ENCODE measurements at regions not wholly inside any gene's neighbourhood (a gene's known extent, or its start where the extent isn't known, plus 50 kb on each side); places are given as distances from the start of the nearest gene placed in this dataset.

GRCh38 chr3:187925326-187925725 lies 180.1 kb upstream of the BCL6 start:
- no peak overlapping the region for H3K27ac ChIP-seq
- TF ChIP-seq, protein P1, sequence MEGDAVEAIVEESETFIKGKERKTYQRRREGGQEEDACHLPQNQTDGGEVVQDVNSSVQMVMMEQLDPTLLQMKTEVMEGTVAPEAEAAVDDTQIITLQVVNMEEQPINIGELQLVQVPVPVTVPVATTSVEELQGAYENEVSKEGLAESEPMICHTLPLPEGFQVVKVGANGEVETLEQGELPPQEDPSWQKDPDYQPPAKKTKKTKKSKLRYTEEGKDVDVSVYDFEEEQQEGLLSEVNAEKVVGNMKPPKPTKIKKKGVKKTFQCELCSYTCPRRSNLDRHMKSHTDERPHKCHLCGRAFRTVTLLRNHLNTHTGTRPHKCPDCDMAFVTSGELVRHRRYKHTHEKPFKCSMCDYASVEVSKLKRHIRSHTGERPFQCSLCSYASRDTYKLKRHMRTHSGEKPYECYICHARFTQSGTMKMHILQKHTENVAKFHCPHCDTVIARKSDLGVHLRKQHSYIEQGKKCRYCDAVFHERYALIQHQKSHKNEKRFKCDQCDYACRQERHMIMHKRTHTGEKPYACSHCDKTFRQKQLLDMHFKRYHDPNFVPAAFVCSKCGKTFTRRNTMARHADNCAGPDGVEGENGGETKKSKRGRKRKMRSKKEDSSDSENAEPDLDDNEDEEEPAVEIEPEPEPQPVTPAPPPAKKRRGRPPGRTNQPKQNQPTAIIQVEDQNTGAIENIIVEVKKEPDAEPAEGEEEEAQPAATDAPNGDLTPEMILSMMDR (conservative IDR thresholded peaks at IDR 0.05), result no peak
- no peak for TF ChIP-seq ZFX (IDR thresholded peaks at IDR 0.05)

GRCh38 chr3:187926620-187927019 lies 181.4 kb upstream of the BCL6 start:
- H3K27ac ChIP-seq, result no peak overlapping the region
- TF ChIP-seq, protein P1 (conservative IDR thresholded peaks at IDR 0.05), result no peak
- TF ChIP-seq ZFX (IDR thresholded peaks at IDR 0.05), result no peak

GRCh38 chr3:187927565-187927964 lies 182.3 kb upstream of the BCL6 start:
- H3K27ac ChIP-seq, result no peak overlapping the region
- TF ChIP-seq ZFX (IDR thresholded peaks at IDR 0.05), result no peak

DNA sequence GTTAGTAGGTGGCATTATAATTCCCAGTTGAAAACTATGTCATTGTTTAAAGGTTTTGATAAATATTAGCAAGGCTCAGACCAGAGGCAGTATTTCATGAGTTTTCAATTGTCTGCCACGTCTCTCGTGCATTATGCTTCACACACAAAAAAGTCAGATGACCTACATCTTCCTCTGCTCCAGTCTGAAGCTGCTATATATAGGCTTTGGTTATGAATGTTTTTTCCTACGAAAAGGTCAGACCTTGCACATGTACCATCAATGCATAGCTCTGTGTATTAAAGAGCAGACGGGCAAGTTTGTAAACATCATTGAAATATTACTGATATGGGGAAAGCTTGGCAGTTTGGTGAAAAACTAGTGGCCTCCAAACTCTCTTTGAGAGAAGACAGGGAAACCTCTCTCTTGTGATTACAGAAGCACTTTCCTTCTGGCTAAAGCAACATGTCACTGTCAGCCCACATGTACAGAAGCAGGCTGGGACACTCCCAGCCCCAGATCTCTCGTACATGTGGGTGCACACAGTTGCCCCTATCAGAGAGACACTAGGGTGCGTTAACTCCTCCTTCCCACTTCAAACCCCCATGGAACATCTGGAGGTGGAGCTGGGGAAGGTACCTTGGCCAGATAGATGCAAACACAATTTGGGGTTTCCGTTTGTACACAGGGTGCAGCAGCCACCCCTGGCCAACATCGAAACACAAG lies 184.0 kb upstream of the BCL6 start:
- TF ChIP-seq, protein P1 (conservative IDR thresholded peaks at IDR 0.05), result no peak
- no peak for TF ChIP-seq ZFX (IDR thresholded peaks at IDR 0.05)
- no peak overlapping the region for H3K27ac ChIP-seq

GRCh38 chr3:187930021-187930420 lies 184.8 kb upstream of the BCL6 start:
- TF ChIP-seq, protein P1 (conservative IDR thresholded peaks at IDR 0.05), result no peak
- TF ChIP-seq ZFX (IDR thresholded peaks at IDR 0.05), result no peak
- H3K27ac ChIP-seq, result no peak overlapping the region

- no peak overlapping the region for H3K27ac ChIP-seq
- TF ChIP-seq, protein P1 (conservative IDR thresholded peaks at IDR 0.05), result no peak
- no peak for TF ChIP-seq ZFX (IDR thresholded peaks at IDR 0.05)
Observed at GRCh38 chr3:187931101-187931500, 185.8 kb upstream of the BCL6 start.

DNA sequence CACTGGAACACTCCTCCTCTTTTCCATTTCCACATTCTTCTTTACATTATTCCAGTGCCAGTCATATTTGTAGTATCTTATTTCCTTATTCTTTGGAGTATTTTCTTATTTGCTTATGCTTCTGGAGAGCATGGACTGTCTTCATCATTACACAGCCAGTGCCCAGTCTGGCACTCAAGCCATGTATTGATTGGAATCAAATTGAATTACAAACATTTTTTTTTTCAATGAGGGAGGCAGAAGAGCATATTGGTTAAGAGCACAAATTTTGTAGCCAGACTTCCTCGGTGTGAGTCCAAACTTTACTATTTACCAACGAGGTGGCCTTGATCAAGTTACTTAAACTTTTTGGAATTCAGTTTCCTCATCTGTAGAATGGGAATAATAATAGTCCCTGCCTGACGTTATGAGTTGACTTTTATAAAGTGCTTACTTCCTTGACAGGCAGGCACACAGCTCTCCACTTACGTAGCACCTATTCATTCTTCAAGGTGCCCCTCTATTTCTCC lies 186.6 kb upstream of the BCL6 start:
- TF ChIP-seq, protein P1 (conservative IDR thresholded peaks at IDR 0.05), result no peak
- TF ChIP-seq ZFX (IDR thresholded peaks at IDR 0.05), result no peak
- no peak overlapping the region for H3K27ac ChIP-seq

DNA sequence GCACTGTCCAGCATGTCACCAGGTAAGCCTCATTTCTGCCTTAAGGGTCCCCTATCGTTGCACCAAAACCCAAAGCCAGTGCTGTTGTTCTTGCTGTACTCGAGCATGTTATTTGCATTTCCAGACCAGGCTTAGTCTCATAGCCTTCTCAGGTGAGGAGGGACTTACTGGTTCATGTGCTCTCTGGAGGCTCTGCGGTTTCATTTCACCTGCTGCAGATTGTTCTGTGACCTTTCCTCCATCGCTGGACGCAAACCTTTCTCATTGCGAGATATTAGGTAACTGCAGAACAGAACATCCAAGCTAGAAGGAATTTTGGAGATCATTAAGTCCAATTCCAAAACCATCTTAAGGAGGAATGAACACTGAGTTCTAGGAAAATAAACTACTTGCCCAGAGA lies 187.3 kb upstream of the BCL6 start:
- TF ChIP-seq, protein P1 (conservative IDR thresholded peaks at IDR 0.05), result no peak
- TF ChIP-seq ZFX (IDR thresholded peaks at IDR 0.05), result no peak
- H3K27ac ChIP-seq, result no peak overlapping the region
